ENCODE measurements at regions not wholly inside any gene's neighbourhood (a gene's known extent, or its start where the extent isn't known, plus 50 kb on each side); places are given as distances from the start of the nearest gene placed in this dataset.

GRCh38 chr2:58517881-58518280 lies 276.8 kb upstream of the FANCL start (continued):
- TF ChIP-seq, protein P1, sequence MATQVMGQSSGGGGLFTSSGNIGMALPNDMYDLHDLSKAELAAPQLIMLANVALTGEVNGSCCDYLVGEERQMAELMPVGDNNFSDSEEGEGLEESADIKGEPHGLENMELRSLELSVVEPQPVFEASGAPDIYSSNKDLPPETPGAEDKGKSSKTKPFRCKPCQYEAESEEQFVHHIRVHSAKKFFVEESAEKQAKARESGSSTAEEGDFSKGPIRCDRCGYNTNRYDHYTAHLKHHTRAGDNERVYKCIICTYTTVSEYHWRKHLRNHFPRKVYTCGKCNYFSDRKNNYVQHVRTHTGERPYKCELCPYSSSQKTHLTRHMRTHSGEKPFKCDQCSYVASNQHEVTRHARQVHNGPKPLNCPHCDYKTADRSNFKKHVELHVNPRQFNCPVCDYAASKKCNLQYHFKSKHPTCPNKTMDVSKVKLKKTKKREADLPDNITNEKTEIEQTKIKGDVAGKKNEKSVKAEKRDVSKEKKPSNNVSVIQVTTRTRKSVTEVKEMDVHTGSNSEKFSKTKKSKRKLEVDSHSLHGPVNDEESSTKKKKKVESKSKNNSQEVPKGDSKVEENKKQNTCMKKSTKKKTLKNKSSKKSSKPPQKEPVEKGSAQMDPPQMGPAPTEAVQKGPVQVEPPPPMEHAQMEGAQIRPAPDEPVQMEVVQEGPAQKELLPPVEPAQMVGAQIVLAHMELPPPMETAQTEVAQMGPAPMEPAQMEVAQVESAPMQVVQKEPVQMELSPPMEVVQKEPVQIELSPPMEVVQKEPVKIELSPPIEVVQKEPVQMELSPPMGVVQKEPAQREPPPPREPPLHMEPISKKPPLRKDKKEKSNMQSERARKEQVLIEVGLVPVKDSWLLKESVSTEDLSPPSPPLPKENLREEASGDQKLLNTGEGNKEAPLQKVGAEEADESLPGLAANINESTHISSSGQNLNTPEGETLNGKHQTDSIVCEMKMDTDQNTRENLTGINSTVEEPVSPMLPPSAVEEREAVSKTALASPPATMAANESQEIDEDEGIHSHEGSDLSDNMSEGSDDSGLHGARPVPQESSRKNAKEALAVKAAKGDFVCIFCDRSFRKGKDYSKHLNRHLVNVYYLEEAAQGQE (IDR thresholded peaks at IDR 0.05): no peak

- ChIA-PET CTCF (interaction anchor here (0.8 kb wide), 1 partner anchor 15 kb away, joined by 3 read pairs; no protein-coding TSS in a partner anchor), POLR2A (no interaction called here)
- H3K27ac ChIP-seq: peak overlapping the region in 1 of 2 experiments; percentile 31; a peak in 3 of 6 replicates
- H3K4me1 ChIP-seq: peaks cover 7% of the 10 kb centered on the region; the same call in 1 of the 3 replicates
- DNase-seq (ENCODE audit: low read depth in 1 of 2, low spot score in 1 of 2): no peak
- ATAC-seq: no peak
- 76% methylated on average over 3 of the region's 3 CpGs for WGBS (ENCODE audit: missing lambda C conversion rate)
- FAIRE-seq: no peak
- no peak overlapping the region for H3K4me2 ChIP-seq
- H3K4me3 ChIP-seq: no peak overlapping the region
- no peaks in the 10 kb centered on the region for H3K9me3 ChIP-seq
- TF ChIP-seq HOXB13 (CRISPR knock-in tag; IDR thresholded peaks at IDR 0.05; ENCODE audit: low read depth) (no peak), RAD21 (conservative IDR thresholded peaks at IDR 0.05 in 1 of 2, IDR thresholded peaks at IDR 0.05 in 1 of 2) (no peak), NFE2L2 (conservative IDR thresholded peaks at IDR 0.05; ENCODE audit: low read length) (0 out of 2 replicates have a peak, but pooled peaks have one; percentile 46), MAFK (IDR thresholded peaks at IDR 0.05; ENCODE audit: partially characterized antibody) (peak; percentile 87), HES2 (IDR thresholded peaks at IDR 0.05) (no peak), MAZ (IDR thresholded peaks at IDR 0.05; ENCODE audit: borderline replicate concordance, low read depth, low read length) (no peak), RNF2 (IDR thresholded peaks at IDR 0.05; ENCODE audit: borderline replicate concordance, low read depth) (no peak)
- TF ChIP-seq, protein P1 (IDR thresholded peaks at IDR 0.05): no peak
Observed at GRCh38 chr2:58516695-58517094, 275.6 kb upstream of the FANCL start.

GRCh38 chr2:58515827-58516573 lies 274.9 kb upstream of the FANCL start:
- Histone ChIP-seq H3K4me1 (peaks cover 7% of the 10 kb centered on the region; the same call in 1 of the 3 replicates), H3K4me3 (no peak overlapping the region), H3K27ac (peak overlapping the region; percentile 1 to 31; a peak in 4 of 6 replicates), H3K4me2 (no peak overlapping the region), H3K9me3 (no peaks in the 10 kb centered on the region)
- CTCF ChIA-PET: interaction anchor here (0.6 to 1.1 kb wide), 4 partner anchors 8 to 38 kb away, joined by 3 to 4 read pairs (median 4); no protein-coding TSS in a partner anchor
- no peak for FAIRE-seq
- WGBS (ENCODE audit: missing lambda C conversion rate): 85% methylated on average over 2 of the region's 2 CpGs
- no peak for ATAC-seq
- TF ChIP-seq ZFP36 (IDR thresholded peaks at IDR 0.05; ENCODE audit: borderline replicate concordance, partially characterized antibody) (no peak), CHD4 (IDR thresholded peaks at IDR 0.05; ENCODE audit: borderline replicate concordance) (no peak), MAZ (IDR thresholded peaks at IDR 0.05; ENCODE audit: borderline replicate concordance, low read depth, low read length) (no peak), EHMT2 (IDR thresholded peaks at IDR 0.05; ENCODE audit: low read depth) (no peak), MYC (IDR thresholded peaks at IDR 0.05; ENCODE audit: borderline replicate concordance, low read length) (no peak), RARB (CRISPR knock-in tag; IDR thresholded peaks at IDR 0.05) (no peak), RFX5 (IDR thresholded peaks at IDR 0.05) (no peak), GATA3 (IDR thresholded peaks at IDR 0.05; ENCODE audit: borderline replicate concordance) (no peak), MAX (IDR thresholded peaks at IDR 0.05) (no peak), KDM1A (IDR thresholded peaks at IDR 0.05; ENCODE audit: low read depth) (no peak), ZSCAN20 (CRISPR knock-in tag; IDR thresholded peaks at IDR 0.05) (no peak)
- TF ChIP-seq, protein P2, sequence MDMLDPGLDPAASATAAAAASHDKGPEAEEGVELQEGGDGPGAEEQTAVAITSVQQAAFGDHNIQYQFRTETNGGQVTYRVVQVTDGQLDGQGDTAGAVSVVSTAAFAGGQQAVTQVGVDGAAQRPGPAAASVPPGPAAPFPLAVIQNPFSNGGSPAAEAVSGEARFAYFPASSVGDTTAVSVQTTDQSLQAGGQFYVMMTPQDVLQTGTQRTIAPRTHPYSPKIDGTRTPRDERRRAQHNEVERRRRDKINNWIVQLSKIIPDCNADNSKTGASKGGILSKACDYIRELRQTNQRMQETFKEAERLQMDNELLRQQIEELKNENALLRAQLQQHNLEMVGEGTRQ (IDR thresholded peaks at IDR 0.05): no peak
- POLR2A ChIA-PET: no interaction called here
- no peak for DNase-seq (ENCODE audit: low read depth in 1 of 2, low spot score in 1 of 2)

Data from A549 (cell line).